ENCODE measurements at regions not wholly inside any gene's neighbourhood (a gene's known extent, or its start where the extent isn't known, plus 50 kb on each side); places are given as distances from the start of the nearest gene placed in this dataset.
"Not testable (repeated sequence)": the region's sequence is repeated elsewhere in the genome, so short reads cannot be mapped to it uniquely, and the experiment has no call there.

GRCh38 chr2:207439881-207440280, 89.9 kb upstream of the CREB1 start:
- DNase-seq (ENCODE audit: low read depth, low spot score), result not testable (repeated sequence)

DNA sequence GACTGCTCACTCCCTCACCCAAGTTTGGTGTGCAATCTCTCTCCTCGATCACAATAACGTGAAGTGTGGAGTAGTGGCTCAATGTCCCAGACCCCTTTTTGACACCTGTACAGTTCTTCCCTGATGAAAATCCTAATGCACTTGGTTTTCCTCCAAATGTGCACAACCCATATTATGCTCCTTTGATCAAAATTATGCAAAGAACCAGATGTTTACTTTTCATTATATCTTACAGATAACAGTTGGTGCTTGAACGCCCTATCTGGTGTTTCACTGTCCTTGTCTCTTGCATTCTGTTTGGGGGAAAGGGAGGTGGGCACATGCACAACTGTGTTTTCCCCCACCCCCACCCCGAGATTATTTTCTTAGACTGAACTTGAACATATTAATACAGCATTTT, 85.0 kb upstream of the CREB1 start:
- DNase-seq (ENCODE audit: low read depth, low spot score), result no peak

DNA sequence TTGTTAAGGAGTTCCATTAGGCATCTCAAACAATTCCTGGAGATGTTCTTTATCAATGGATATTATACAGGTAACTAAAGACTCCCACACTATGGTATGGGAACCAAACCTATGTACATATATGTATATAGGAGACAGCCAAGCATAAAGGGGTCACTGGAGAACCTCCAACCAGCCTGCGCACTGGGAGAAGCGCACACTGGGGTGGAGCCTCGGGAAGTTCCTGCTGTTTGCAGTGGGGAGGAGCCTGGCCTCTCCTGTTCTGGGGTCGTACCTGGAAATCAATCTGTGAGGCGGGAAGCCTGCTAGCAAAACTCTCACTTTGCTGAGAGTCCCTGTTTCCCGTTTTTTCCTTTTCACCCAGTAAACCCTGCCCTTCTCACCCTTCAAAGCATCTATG, 83.1 kb upstream of the CREB1 start:
- DNase-seq (ENCODE audit: low read depth, low spot score), result no peak

GRCh38 chr2:207448006-207448405, 81.8 kb upstream of the CREB1 start:
- DNase-seq (ENCODE audit: low read depth, low spot score), result no peak

DNA sequence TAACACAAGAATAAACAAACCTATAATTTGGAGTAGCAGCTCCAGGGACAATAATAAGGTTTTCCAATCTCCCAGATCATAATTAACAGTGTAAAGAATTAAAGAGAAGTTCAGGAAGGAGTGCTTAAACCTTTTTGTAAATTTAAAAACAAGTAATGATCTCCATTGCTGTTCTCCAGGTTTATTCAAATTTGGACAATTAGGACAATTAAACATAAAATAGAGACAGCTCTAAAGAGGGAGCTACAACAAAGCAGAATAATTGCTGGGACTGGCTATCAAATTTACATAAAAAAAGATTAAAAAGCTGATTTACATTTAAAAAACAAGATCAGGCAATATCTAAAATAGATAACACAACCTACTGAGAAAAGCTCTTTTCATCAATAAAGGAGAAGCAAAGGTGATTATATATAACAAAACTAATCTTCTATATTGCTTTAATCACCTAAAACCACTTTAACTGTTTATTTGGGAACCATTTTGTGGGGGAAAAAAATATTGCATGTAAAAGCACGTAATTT, 80.1 kb upstream of the CREB1 start:
- DNase-seq (ENCODE audit: low read depth, low spot score), result no peak

DNA sequence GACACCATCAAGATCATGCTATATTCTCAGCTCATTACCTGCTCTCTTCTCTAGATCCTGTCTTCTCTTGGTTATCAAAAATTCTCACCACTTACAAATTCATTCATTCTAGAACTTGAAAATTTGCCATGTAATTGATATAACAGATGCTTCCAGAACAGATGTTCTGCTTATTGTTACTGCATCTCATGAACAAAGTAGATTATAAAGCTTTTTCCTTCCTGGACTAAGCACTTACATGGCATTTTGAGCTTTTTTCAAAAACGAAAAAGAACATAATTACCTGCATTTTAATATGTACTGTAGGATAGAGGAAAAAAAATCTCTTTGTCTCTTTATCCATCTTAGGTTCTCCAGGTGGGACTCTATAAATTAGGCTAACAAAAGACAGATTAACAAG, 79.6 kb upstream of the CREB1 start:
- DNase-seq (ENCODE audit: low read depth, low spot score), result no peak

- no peak for DNase-seq (ENCODE audit: low read depth, low spot score)
Measured at GRCh38 chr2:207458582-207458981, 71.2 kb upstream of the CREB1 start.

GRCh38 chr2:207459990-207460757, 69.6 kb upstream of the CREB1 start:
- no peak for DNase-seq (ENCODE audit: low read depth, low spot score)

DNA sequence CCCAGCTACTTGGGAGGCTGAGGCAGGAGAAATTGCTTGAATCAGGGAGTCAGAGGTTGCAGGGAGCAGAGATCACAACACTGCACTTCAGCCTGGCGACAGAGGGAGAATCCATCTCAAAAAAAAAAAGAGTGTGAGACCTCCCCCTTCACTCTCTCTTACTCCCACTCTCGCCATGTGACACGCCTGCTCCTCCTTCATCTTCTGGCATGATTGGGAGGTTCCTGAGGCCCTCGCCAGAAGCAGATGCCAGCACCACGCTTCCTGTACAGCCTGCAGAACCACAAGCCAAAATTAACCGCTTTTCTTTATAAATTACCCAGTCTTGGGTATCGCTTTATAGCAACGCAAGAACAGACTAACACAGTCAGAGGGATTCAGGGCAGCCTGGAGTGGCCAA, 66.3 kb upstream of the CREB1 start:
- no peak for DNase-seq (ENCODE audit: low read depth, low spot score)

DNA sequence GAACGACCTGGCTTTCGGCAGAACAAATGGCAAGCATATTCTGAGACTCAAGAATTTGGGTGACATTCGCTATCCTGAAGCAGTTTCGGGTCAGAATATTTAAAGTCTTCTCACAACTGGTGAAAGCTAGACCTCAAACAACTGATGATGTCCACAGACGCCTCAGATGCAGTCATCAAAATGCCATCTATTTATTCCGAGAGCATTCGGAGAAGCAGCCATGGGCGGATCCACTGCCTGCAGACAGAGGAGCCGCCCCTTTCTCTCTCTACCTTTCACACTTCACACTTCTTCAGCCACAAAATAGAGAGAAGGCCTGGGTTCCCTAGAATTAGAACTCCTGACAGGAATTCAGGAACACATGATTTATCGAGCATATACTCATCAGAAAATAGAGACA, 65.8 kb upstream of the CREB1 start:
- DNase-seq (ENCODE audit: low read depth, low spot score), result no peak

- no peak for DNase-seq (ENCODE audit: low read depth, low spot score)
Measured at GRCh38 chr2:207465894-207466293, 63.9 kb upstream of the CREB1 start.

- DNase-seq (ENCODE audit: low read depth, low spot score), result no peak
Measured at GRCh38 chr2:207467716-207468347, 61.9 kb upstream of the CREB1 start.

- no peak for DNase-seq (ENCODE audit: low read depth, low spot score)
Measured at GRCh38 chr2:207468488-207468887, 61.3 kb upstream of the CREB1 start.

- DNase-seq (ENCODE audit: low read depth, low spot score), result no peak
Measured at GRCh38 chr2:207469451-207469850, 60.3 kb upstream of the CREB1 start.

DNA sequence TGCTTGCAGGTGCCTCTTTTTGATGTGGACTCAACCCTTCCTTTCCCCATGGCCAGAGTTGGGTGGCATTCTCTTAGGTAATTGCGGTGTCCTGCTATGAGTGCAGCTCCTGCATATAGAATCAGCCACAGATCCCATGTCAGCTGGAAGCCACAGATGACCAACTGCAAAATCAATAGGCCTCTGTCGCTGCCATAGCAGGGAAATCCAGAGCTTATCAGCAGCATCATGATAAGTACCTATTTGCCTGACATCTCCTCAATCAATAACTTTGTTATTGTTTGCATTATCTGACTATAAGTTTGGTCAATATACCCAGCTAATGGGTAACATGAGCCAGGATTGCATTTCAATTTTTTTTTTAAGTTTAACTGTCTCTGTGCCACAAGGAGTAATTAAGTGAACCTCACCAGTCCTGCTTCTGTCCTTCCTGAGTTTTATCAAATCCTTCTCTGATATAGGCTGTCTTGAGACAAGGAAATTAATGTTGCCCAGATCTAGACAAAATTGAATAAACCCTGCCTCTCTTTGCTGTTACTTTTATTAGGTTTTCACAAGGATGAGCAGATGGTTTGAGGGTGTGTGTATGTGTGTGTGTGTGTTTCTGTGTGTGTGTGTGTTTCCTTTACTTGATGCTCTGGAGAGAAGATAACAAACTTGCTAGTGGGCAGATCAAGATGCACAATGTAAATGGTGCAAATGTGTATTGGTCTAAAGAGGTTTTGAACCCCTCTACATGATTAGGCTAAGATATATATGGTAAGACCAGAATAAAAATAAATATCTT, 59.6 kb upstream of the CREB1 start:
- DNase-seq (ENCODE audit: low read depth, low spot score), result no peak

- no peak for DNase-seq (ENCODE audit: low read depth, low spot score)
Measured at GRCh38 chr2:207471261-207471660, 58.5 kb upstream of the CREB1 start.

- DNase-seq (ENCODE audit: low read depth, low spot score), result no peak
Measured at GRCh38 chr2:207472343-207473048, 57.3 kb upstream of the CREB1 start.

DNA sequence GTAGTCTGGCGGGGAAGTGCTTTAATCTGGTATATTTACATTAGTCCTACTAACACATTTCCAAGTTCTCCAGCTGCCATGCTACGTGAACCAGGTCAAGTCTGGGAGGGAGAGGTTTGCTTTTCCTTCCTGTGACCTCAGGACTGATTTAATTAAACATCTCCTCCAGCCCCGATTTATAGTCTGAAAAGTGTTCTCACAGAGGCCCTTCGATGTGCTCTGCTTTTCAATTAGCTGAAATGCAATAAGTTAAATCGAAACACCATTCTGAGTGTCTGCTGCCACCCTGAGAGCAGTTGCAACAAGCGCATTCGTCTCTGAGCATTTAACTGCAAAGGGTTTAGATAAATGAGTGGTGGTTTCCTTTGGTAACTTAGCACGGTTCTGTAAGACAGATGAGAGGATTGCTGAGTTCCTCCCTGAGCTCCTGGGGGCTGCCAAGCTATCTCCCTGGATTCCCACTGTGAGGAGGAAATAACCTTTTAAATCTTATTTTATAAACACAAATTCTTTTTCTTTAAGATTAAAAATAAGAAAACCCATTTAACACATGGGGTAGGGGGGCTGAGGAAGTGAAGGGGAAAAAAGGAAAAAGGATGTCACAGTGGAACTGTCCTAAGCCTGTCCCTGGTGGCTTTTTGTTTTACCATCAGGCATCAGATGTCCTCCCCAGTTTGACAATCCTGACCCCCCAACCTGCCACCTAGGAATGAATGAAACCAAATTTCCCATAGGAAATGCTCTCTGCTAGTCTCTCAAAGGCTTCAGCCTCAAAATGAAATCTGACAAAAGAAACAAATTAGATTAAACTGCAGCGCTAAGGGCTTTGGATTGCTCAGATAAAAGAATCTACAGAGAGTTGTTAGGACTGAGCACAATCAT, 56.5 kb upstream of the CREB1 start:
- peak; percentile 64 for DNase-seq (ENCODE audit: low read depth, low spot score)

DNA sequence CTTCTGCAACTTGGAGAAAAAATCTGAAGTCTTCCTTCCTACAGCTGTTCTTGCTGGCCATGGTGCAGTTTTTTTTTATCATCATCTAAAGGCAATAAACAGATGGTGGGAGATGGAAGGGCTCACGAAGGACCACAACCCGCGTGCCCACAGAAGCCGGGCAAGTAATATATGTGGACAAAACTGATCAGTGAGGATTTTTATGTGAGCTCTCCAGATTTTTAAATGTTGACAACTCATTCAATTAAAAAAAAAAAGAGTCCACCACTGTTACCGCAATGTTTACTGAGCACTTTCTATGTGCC, 55.9 kb upstream of the CREB1 start:
- no peak for DNase-seq (ENCODE audit: low read depth, low spot score)

DNA sequence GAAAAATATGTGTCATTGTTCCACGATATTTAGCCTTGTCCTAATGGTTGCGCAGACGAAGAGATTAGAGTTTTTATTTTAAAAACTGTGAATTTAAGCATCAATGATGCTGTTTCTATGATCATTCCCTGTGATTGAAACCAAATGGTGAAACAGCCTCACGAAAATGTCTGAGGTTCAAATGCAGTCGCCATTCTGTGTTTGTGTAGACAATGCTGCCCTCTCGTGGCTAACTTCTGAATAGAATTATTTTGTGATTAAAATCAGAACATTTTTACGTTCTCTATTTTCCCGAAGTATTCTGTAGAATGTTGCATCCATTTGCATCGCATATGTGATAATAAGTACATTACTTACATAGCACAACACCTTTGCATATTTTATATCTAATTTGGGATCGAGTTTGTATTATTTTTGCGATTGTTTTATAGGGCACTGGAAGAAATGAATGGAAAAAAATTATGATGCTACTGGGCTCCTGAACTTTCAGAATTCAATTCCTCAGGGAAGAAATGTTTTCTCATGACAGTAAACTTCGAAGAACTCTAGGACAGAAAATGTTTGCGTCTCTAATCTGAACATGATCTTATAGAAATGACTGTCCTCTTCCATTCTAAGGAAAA, 54.8 kb upstream of the CREB1 start:
- no peak for DNase-seq (ENCODE audit: low read depth, low spot score)

Data from pulmonary artery endothelial cell (primary cell).